GM18502 (cell line): ENCODE measurements at regions not wholly inside any gene's neighbourhood (a gene's known extent, or its start where the extent isn't known, plus 50 kb on each side); places are given as distances from the start of the nearest gene placed in this dataset.
"Not testable (repeated sequence)": the region's sequence is repeated elsewhere in the genome, so short reads cannot be mapped to it uniquely, and the experiment has no call there.

ENCODE experiments used
- ATAC-seq: cut with Tn5 transposase; IDR thresholded peaks from one replicate; pipeline ENCODE4 v1.9.1; 2021; ENCODE audit warnings: mild to moderate bottlenecking; ENCODE audit not compliant: unreplicated experiment, poor library complexity

DNA sequence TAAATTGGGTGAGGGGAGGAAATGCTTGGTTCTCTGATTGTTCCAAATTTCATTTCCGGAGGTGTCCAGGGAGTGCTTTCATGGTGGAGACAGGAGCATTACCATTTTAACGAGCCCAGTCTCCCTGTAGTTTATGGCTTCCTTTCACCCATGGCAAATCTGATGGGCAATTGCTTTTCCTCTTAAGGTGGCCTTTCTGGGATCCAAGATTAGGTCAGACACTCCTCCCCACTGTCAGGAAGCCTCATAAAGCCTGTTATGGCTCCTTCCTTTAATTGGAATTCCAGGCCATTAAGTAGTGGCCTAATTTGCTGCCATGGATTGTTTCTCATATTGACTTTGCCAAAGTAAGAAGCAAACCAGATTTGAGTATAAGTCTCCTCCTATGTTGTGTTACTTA, 157.8 kb downstream of the PDCD6IP start:
- ATAC-seq, result no peak

DNA sequence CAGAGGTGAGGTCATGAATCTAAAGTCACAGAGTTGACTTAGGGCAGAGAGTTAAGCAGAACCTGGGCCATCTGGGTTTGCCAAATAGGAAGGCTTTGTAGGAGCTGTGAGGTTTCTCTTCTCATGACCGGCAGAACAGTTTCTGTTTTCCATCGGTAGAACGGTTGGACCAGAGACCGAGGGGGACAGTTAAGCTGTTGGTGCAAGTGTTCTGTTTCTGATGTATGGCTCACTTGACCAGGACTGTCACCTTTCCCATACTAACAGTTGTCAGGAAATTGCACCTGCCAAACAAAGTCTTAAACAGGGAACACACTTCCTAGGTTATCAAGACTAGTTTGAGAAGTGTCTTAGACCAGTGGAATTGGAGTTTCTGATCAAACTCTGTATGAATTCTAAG, 158.3 kb downstream of the PDCD6IP start:
- no peak for ATAC-seq

DNA sequence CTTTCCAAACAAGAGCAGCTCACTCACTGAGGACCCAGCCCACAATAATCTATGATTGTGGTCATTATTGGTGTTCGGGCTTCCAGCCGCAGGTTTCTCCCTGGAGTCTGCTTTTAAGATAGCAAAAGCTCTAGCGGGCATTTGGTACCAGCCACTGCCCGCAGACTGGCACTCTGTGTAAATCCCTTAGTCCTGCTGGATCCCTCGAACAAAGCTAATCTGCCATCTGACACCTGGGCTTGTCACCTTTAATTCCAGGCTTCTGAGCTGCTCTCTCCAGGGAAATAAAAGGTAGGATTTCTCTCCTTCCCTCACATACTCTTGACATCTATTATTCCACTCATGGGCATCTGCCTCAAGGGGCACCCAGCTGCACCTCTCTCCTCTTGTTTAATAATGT, 158.7 kb downstream of the PDCD6IP start:
- no peak for ATAC-seq

DNA sequence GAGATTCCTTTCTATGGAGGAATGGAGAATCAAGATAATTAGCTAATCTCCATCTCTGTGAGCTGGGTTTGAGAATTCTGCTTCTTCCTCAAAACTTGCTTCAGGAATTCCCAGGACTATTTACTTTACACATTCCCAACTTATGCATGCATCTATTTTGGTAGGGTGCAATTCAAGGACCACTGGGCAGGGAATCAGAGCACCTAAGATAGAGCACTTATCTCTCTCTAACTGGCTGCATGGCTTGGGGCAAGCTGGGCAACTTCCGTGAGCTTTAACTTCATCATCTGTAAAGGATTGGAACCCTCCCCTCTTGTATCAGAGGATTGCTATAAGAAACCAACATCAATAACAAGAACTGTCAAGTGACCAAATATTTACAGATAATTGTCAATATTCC, 160.2 kb downstream of the PDCD6IP start:
- ATAC-seq, result no peak

DNA sequence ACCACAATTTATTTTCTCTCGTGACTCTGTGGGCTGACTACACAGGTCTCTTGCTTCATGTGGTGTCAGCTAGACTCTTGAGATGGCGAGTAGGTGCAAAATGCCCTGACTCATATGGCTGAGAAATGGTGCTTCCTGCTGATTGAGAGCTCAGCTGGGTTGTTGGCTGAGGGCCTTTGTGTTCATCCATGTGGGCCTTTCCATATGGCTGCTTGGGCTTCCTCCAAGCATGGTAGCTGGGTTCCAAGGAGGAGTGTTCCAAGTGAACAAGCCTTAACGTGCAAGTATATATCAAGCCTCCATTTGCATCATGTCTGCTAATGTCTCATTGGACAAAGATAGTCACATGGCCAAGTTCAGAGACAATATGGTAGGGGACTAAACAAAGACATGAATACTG, 164.0 kb downstream of the PDCD6IP start:
- ATAC-seq, result no peak

DNA sequence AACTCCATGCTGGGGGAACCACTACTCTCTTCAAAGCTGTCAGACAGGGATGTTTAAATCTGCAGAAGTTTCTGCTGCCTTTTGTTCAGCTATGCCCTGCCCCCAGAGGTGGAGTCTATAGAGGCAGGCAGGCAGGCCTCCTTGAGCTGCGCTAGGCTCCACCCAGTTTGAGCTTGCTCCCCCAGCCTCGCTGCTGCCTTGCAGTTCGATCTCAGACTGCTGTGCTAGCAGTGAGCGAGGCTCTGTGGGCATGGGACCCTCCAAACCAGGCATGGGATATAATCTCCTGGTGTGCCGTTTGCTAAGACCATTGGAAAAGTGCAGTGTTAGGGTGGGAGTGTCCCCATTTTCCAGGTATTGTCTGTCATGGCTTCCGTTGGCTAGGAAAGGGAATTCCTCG, 171.8 kb downstream of the PDCD6IP start:
- not testable (repeated sequence) for ATAC-seq

DNA sequence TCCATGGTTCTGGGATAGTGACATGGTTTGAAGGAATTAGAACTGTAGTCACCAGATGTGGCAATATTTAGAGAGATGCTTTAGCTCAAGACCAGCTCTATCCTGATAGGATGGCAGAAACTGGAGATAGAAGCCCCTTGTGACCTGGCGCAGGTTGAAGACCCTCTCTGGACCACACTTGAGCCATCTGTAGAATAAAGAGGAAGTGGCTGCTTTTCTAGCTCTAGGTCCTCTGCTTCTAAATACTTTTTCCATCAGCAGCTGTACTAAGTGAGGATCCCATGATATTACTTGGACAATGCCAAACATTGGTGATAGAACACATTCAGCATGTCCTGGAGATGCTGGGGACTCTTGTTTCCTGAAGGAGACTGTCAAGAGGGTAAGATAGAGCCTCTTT, 172.6 kb downstream of the PDCD6IP start:
- ATAC-seq, result no peak

DNA sequence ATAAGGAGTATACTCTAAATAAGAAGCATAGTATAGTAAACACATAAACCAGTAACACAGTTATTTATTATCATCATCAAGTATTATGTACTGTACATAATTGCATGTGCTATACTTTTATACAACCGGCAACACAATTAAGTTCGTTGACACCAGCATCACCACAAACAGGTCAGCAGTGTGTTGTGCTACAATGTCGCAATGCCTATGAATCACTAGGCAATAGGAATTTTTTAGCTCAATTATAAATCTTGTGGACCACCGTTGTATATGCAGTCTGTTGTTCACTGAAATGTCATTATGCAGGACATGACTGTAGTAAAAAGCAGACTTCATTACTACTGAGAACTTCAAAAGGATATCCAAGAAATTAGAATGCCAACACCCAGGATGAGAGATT, 177.0 kb downstream of the PDCD6IP start:
- ATAC-seq, result no peak

DNA sequence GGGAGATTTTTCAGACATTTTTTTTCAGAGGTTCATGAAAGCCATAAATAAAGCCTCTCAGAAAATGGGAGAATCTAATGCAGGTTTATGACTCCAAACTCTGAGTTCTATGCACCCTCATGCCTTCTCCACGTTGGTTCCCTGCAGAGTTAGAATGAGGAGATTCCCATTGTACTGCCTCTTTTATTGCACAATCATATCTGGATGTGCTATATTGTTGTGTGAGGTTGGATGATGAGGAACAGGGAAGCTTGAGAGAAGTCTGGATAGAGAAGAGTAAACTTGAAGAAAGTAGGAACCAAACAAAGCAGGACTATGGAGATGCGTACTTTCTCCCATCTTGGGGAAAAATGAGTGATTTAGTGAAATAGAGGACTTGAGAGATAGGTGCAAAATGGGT, 178.8 kb downstream of the PDCD6IP start:
- ATAC-seq, result no peak

DNA sequence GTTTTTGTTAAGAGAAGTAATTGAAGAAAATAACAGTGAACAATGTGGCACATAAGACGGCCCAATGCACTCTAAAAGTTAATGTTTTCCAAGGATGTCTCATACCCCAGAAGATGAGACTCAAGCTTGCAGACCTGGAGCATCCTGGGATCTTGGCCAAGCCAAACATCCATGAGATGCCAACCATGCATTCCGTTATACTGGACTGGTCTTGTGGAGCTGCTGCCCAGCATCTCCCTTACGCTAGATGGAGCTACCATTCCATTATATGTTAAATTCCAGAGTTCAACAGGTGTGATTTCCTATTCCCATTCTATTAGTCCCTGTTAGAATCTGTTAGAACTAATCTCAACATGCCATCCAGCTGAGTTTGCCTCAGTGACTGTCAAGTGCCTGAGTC, 181.8 kb downstream of the PDCD6IP start:
- no peak for ATAC-seq

DNA sequence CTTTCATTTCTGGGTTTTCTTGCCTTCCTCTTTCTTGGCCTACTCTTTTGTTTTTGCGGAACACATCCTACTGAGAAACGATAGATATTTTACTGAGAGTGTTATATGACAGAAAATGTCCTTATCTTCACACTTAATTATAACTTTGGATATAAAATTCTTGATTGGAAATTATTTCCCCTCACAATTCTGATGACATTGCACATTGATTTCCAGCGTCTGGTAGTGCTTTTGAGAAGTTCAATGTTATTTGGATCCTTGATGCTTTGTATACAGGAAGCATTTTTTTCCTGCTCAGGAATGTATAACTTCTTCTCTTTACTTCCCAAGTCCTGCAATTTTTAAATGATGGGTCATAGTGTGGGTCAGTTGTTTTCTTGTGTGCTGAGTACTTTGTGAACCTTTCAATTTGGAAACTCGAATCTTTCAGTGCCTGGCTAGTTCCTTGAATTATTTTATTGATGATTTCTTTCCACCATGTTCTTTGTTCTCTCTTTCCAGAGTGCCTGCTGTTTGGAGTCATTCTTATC, 183.9 kb downstream of the PDCD6IP start:
- ATAC-seq, result no peak

DNA sequence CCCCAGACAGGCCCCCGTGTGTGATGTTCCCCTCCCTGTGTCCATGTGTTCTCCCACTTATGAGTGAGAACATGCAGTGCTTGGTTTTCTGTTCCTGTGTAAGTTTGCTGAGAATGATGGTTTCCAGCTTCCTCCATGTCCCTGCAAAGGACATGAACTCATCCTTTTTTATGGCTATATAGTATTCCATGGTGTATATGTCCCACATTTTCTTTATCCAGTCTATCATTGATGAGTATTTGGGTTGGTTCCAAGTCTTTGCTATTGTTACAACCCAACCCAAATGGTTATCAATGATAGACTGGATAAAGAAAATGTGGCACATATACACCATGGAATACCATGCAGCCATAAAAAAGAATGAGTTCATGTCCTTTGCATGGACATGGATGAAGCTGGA, 184.5 kb downstream of the PDCD6IP start:
- not testable (repeated sequence) for ATAC-seq

DNA sequence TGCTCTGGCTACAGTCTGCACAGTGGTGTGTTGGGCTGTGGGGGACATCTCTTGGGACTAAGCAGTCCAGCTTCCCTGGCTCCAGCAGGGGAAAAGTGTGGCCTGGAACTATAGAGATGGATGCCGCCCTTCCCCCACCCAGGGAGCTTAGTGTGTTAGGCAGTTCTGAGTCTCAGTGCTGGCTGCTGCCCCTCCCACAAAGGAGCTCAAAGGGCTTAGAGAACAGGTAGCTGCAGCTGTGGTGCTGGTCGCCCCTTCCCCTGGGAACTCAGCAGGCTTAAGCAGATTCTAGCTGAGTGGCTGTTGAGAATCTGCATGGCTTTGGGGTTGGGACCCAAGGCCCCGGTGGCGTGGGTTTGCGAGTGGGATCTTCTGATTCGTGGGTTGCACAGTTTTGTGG, 190.8 kb downstream of the PDCD6IP start:
- ATAC-seq, result no peak

DNA sequence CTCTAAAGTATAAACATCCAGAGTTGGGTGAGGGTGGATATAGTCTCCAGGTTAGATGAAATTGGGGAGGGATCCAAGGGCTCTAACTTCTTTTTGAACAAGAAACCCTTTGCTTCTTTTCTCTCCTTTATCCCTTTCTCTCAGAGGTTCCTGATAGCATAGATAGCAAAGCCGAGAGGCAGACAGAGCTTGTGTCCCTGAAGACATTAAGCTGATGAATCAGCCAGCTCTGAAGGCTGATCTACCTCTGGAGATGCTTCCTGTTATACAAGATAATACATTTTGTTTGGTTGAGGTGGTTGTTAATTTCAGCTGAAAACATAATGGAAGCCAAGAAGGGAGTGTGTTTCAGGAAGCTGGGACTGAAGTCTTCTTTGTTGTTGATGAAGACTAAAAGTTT, 193.2 kb downstream of the PDCD6IP start:
- ATAC-seq, result no peak

DNA sequence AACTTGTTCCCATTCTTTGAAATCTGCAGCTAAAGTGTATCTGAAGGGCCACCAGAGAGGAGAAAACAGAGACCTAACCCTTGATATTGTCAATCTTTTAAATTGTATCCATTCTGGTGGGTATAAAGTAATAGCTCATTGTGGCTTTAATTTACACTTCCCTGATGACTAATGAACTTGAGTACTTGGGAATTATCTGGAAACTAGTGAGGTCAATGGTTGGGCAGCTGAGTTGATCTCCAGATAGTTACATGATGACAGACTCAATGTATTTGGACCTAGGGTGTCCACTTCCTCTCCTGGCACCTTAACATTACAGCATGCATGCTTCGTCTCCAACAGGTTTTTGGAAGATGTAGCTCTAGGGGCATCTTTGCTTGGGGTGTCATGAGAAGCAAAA, 195.2 kb downstream of the PDCD6IP start:
- ATAC-seq, result no peak

DNA sequence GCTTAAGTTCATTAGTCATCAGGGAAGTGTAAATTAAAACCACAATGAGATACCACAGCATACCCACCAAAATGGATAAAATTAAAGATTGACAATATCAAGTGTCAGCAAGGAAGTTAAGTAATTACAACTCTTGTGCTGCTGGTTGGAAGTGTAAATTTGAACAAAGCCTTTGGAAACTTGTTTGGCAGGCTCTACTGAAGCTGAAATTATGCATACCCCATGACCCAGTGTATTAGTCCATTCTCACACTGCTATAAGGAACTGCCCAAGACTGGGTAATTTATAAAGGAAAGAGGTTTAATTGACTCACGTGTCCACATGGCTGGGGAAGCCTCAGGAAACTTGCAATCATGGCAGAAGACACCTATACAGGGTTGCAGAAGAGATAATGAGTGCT, 196.1 kb downstream of the PDCD6IP start:
- ATAC-seq, result no peak

DNA sequence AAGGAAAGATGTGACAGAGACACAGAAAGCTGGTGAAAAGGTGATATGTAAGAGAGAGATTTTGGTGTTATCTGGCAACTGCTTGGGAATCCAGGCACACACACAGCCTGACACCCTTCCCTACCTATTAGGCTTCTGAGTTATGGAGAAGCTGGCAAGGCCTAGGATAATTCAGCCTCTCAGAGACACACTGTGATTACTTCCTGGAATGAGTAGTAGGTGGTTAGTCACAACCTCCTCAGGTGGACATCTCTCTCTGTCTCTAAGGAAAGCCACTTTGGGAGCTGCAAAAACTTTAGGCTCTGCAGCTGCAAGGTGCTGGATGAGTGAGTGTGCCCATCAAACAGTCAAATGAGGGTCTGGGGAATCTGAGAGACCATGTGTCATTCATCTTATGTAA, 201.9 kb downstream of the PDCD6IP start:
- no peak for ATAC-seq

DNA sequence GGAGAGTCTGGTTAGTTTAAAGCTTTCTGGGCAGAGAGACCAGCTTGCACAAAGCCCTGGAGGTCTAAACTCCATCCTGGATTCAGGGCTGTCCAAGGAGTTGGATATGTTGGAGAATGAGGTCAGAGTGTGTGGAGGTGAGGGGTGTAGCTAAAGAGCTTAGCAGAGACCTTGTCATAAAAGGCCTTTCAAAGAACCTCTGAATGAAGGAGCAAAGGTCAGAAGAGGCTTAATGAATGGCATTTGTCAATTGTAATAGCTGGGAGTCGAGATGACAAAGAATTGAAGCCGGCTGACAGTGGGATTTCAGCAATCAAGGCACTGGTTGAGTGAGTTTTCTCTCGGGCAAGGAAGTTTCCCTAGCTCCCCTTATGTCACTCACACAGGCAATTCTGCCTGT, 202.6 kb downstream of the PDCD6IP start:
- ATAC-seq, result no peak

DNA sequence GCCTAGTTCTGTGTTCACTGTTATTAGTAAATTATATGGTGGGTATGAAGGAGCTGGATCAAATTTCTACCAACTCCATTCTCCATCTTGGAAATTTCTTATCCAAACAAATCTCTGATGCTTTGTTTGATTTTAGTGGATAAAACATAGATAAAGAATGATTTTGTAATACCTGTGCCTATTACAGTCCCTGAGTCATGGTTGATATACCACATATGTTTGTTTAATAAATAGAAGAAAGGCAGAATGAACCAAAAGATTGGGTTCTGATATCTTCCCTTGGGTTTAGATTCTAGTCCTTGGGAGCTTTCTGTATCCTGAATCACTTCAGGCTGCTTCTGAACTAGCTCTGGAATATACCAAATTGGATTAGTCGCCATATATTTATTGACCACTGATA, 203.6 kb downstream of the PDCD6IP start:
- ATAC-seq, result no peak

DNA sequence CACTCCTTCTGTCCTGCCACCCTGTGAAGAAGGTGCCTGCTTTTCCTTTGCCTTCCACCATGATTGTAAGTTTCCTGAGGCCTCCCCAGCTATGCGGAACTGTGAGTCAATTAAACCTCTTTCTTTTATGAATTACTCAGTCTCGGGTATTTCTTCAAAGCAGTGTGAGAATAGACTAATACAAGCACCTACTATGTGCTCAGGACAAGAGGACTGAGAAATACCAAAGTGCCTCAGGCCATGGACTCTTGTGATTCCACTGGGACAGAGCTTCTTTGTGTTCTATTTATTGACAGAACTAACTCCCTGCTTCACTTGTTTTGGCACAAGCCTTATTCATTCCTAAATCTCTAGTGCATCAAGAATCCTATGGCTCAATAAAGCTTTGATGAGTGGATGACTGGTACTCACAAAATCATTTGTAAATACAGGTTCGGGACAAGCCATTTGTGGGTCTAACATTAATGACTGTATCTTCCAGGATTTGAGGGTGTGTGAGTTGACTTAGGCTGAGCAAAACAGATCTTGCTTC, 204.2 kb downstream of the PDCD6IP start:
- ATAC-seq, result no peak

DNA sequence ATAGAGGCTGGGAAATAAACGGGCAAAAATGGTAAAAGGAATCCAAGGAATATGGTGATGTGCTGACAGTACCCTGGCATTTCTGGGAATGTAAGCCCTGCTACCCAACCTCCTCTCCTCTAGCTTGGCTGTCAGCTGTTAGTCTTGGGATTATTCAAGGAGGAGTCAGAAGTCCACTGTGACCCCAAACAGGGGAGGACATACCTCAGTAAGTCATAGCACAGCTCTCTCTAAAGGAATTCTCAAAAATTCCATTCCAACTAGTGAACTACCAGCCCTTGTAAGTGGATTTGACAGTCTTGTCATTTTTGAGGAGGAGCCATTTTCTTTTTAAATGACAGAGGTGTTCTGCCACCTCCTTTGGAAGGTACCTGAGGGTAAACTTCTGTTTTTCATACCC, 207.5 kb downstream of the PDCD6IP start:
- no peak for ATAC-seq

DNA sequence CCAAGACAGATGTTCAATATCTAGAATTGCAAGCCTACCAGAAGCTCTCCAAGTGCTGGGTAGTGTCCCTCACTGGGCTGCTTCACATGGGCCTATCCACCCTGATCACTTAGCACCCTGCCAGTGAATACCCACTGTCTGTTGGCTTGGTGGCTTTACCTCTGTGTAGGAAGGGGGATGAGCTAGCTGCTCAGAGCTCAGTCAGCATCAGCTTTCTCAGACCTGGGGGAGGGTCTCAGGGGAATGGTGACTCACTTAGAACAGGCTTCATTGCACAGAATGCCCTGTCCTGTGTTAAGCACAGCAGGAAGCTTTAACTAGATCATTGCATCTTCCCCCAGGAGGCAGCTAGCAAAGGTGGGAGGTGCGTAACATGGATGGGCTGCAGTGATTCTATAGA, 209.8 kb downstream of the PDCD6IP start:
- no peak for ATAC-seq
